Prostate gland (tissue), 2 donors: ENCODE measurements at regions not wholly inside any gene's neighbourhood (a gene's known extent, or its start where the extent isn't known, plus 50 kb on each side); places are given as distances from the start of the nearest gene placed in this dataset.

Experiments used
- DNase-seq: peaks from one replicate; pipeline ENCODE4 v3.0.0-alpha.2; 2019; ENCODE audit warnings: low spot score
- H3K27ac ChIP-seq, 2 donors: fragments of 200-600 bp; sonication (generic); 2 replicates each; pipeline ENCODE4 v1.5.1; 2017 to 2019
- H3K27me3 ChIP-seq: fragments of 200-600 bp; sonication (generic); replicated peaks from 2 replicates; pipeline ENCODE4 v1.5.1; 2019; ENCODE audit not compliant: insufficient read depth
- H3K36me3 ChIP-seq, 2 donors: fragments of 200-600 bp; sonication (generic); 1 replicate in 1 of 2; 2 replicates in 1 of 2; pipeline versions ENCODE4 v1.5.1 to v1.8.1; 2017 to 2019
- H3K4me1 ChIP-seq: fragments of 200-600 bp; sonication (generic); replicated peaks from 2 replicates; pipeline ENCODE4 v1.5.1; 2019
- H3K4me3 ChIP-seq, 2 donors: fragments of 200-600 bp; sonication (generic); 2 replicates each; pipeline ENCODE4 v1.5.1; 2017 to 2019
- H3K9me3 ChIP-seq: fragments of 200-600 bp; sonication (generic); 2 replicates; pipeline ENCODE4 v1.5.1; 2017
- CTCF ChIP-seq, 4 experiments: fragments of 200-600 bp in 2 of 4; fragments of 450-650 bp in 2 of 4; sonication (generic) in 2 of 4; IDR thresholded peaks; 1 replicate in 3 of 4; 2 replicates in 1 of 4; pipeline ENCODE4 v1.5.1; 2016 to 2019; ENCODE audit warnings: antibody characterized with exemption in 4 of 4, mild to moderate bottlenecking in 2 of 4, moderate library complexity in 2 of 4
- POLR2A ChIP-seq: fragments of 450-650 bp; IDR thresholded peaks from one replicate; pipeline ENCODE4 v1.6.1; 2016; ENCODE audit warnings: antibody characterized with exemption, mild to moderate bottlenecking
- POLR2AphosphoS5 ChIP-seq: sonication (generic); formaldehyde crosslinking; IDR thresholded peaks from one replicate; pipeline ENCODE4 v1.6.1; 2017; ENCODE audit warnings: antibody characterized with exemption
- WGBS: methylation state at CpG from one replicate; pipeline ENCODE4 v1.1.5; 2018; 5-methylcytosine and 5-hydroxymethylcytosine counted together
- intact Hi-C: fragments of 100-400 bp; cut with DNase I; formaldehyde crosslinking; loops from one replicate; pipeline ENCODE4 v1.14.2; 2022

- no peak for TF ChIP-seq POLR2A
- TF ChIP-seq POLR2AphosphoS5, result no peak
- no peak for TF ChIP-seq CTCF (IDR thresholded peaks at IDR 0.05)
- no peak overlapping the region for H3K27ac ChIP-seq
- no peaks in the 10 kb centered on the region for H3K9me3 ChIP-seq
- H3K4me3 ChIP-seq, result no peak overlapping the region
- 85% methylated on average over 3 of the region's 3 CpGs for WGBS
- no peaks in the 10 kb centered on the region for H3K27me3 ChIP-seq
- H3K4me1 ChIP-seq, result no peaks in the 10 kb centered on the region
- H3K36me3 ChIP-seq, result no peaks in the 10 kb centered on the region
- DNase-seq, result no peak
- intact Hi-C loops, result no loop called here
Measured at GRCh38 chr12:24285448-24285847, 336.0 kb upstream of the SOX5 start.

GRCh38 chr12:24281341-24281740, 331.9 kb upstream of the SOX5 start:
- Histone ChIP-seq H3K27ac (no peak overlapping the region), H3K4me1 (no peaks in the 10 kb centered on the region), H3K9me3 (no peaks in the 10 kb centered on the region), H3K27me3 (no peaks in the 10 kb centered on the region), H3K4me3 (no peak overlapping the region), H3K36me3 (no peaks in the 10 kb centered on the region)
- TF ChIP-seq POLR2AphosphoS5 (no peak), CTCF (IDR thresholded peaks at IDR 0.05) (no peak), POLR2A (no peak)
- intact Hi-C loops, result no loop called here
- DNase-seq, result no peak
- 95% methylated on average over 5 of the region's 5 CpGs for WGBS

GRCh38 chr12:24280056-24280842, 330.8 kb upstream of the SOX5 start:
- TF ChIP-seq CTCF (IDR thresholded peaks at IDR 0.05) (no peak), POLR2A (no peak), POLR2AphosphoS5 (no peak)
- H3K4me3 ChIP-seq, result no peak overlapping the region
- H3K4me1 ChIP-seq, result no peaks in the 10 kb centered on the region
- 66% methylated on average over 6 of the region's 6 CpGs for WGBS
- no peaks in the 10 kb centered on the region for H3K9me3 ChIP-seq
- no peak for DNase-seq
- H3K27ac ChIP-seq, result no peak overlapping the region
- no peaks in the 10 kb centered on the region for H3K36me3 ChIP-seq
- intact Hi-C loops, result no loop called here
- H3K27me3 ChIP-seq, result no peaks in the 10 kb centered on the region

- Histone ChIP-seq H3K36me3 (no peaks in the 10 kb centered on the region), H3K4me1 (no peaks in the 10 kb centered on the region), H3K9me3 (no peaks in the 10 kb centered on the region), H3K27ac (no peak overlapping the region), H3K4me3 (no peak overlapping the region), H3K27me3 (no peaks in the 10 kb centered on the region)
- DNase-seq, result no peak
- intact Hi-C loops, result no loop called here
- no peak for TF ChIP-seq POLR2AphosphoS5
- TF ChIP-seq POLR2A, result no peak
- TF ChIP-seq CTCF (IDR thresholded peaks at IDR 0.05), result no peak
Measured at GRCh38 chr12:24278832-24279231, 329.4 kb upstream of the SOX5 start.

DNA sequence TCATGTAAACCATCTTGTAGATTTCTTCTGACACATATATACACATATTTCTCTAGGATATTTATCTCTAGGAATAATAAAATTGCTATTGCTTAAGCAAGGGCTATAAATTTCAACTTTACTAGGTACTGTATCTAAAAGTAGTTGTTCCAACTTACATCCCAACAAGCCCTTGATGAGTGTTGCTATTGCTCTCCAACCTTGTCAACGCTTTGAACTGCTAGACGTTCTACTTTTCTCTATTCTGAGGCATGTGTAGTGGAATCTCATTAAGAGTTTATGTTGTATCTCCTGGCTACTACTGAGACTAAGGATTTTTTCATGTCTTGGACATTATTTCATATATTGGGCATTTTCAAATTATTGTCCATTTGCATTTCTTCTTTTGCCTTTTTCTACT, 321.5 kb upstream of the SOX5 start:
- TF ChIP-seq CTCF (IDR thresholded peaks at IDR 0.05), result no peak
- TF ChIP-seq POLR2AphosphoS5, result no peak
- TF ChIP-seq POLR2A, result no peak
- intact Hi-C loops, result no loop called here
- DNase-seq, result no peak
- Histone ChIP-seq H3K4me3 (no peak overlapping the region), H3K4me1 (no peaks in the 10 kb centered on the region), H3K9me3 (no peaks in the 10 kb centered on the region), H3K27ac (no peak overlapping the region), H3K36me3 (no peaks in the 10 kb centered on the region), H3K27me3 (no peaks in the 10 kb centered on the region)
- 69% methylated on average over 2 of the region's 2 CpGs for WGBS
